ENCODE measurements at regions not wholly inside any gene's neighbourhood (a gene's known extent, or its start where the extent isn't known, plus 50 kb on each side); places are given as distances from the start of the nearest gene placed in this dataset.
"Not testable (repeated sequence)": the region's sequence is repeated elsewhere in the genome, so short reads cannot be mapped to it uniquely, and the experiment has no call there.

DNA sequence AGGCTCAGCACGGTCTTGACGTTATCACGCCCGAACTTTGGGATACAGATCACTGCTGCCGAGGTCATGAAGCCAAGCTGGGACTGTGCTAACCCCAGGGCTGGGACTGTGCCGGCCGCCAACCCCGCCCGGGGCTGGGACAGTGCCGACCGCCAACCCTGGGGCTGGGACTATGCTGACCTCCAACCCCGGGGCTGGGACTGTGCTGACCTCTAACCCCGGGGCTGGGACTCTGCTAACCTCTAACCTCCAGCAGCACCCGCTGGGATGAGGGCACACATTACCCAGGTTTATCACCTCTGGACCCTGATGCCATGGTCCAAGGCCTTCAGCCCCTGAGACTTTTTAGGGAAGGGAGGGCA is 129.7 kb downstream of the IGLL1 start:
- H3K4me3 Mint-ChIP-seq, result no peak overlapping the region
- H3K4me1 Mint-ChIP-seq, result no peaks in the 10 kb centered on the region
- H3K9me3 Mint-ChIP-seq, result peaks cover 9% of the 10 kb centered on the region

DNA sequence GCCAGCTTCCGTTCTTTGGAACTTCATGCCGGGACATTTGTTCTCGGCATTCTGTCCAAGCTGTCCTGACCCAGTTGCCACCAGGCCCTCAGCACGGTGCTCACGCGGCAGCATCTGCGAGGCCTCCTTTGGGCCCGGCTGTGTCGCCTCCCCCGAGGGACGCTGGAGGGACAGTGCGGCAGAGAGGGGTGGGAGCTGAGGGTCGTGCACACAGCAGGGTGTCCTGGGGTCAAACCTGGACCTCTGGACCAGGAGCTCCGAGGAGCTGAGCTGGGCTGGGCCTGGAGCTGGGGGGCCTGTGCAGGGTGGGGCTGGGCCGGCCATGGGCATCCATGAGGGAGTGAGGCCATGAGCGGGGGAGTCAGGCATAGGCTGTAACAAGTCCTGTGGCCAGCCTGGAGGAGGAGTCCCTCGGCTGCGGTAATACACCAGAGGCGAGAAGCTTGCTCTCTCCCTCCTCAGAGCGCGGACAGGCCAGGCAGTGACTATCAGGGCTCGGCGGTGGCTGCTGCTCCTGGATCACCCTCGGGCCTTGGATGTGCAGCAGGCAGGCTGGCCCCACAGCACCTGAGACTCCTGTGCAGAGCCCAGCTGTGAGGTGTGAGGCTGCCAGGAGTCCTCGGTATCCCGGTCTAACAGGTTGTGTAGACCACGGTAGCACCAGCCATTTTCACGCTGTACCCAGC is 130.2 kb downstream of the IGLL1 start:
- H3K27ac Mint-ChIP-seq (ENCODE audit: unreplicated experiment); H3K27me3 Mint-ChIP-seq (ENCODE audit: low read depth); H3K36me3 Mint-ChIP-seq (ENCODE audit: low read depth); H3K4me3 Mint-ChIP-seq; H3K4me1 Mint-ChIP-seq; DNase-seq (ENCODE audit: low read depth, low spot score): not testable (repeated sequence)
- peaks cover 11% of the 10 kb centered on the region for H3K9me3 Mint-ChIP-seq

More for the DNA sequence above, 129.7 kb downstream of the IGLL1 start:
- Mint-ChIP-seq H3K27me3 (ENCODE audit: low read depth) (peaks cover 4% of the 10 kb centered on the region), H3K36me3 (ENCODE audit: low read depth) (peaks cover 8% of the 10 kb centered on the region), H3K27ac (ENCODE audit: unreplicated experiment) (no peak overlapping the region)
- no peak for TF ChIP-seq CTCF (conservative IDR thresholded peaks at IDR 0.05)
- no peak for DNase-seq (ENCODE audit: low read depth, low spot score)

DNA sequence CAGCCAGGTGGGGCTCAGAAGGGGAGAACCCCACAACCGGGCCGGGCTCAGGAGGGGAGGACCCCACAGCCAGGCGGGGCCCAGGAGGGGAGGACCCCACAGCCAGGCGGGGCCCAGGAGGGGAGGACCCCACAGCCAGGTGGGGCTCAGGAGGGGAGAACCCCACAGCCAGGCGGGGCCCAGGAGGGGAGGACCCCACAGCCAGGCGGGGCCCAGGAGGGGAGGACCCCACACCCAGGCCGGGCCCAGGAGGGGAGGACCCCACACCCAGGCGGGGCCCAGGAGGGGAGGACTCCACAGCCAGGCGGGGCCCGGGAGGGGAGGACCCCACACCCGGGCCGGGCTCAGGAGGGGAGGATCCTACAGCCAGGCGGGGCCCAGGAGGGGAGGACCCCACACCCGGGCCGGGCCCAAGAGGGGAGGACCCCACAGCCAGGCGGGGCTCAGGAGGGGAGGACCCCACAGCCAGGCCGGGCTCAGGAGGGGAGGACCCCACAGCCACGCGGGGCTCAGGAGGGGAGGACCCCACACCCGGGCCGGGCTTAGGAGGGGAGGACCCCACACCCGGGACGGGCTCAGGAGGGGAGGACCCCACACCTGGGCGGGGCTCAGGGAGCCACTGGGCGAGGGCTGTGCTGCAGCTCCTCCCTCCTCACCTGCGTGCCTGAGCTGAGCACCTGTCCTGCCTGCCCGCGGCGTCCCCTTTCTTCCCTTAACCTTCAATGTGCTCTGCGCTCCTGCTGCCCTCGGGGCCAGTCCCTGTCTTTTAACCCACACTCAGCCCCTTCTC is 131.4 kb downstream of the IGLL1 start:
- not testable (repeated sequence) for H3K4me1 Mint-ChIP-seq; DNase-seq (ENCODE audit: low read depth, low spot score); H3K4me3 Mint-ChIP-seq; H3K27ac Mint-ChIP-seq (ENCODE audit: unreplicated experiment); H3K27me3 Mint-ChIP-seq (ENCODE audit: low read depth); H3K36me3 Mint-ChIP-seq (ENCODE audit: low read depth)
- H3K9me3 Mint-ChIP-seq, result peaks cover 14% of the 10 kb centered on the region

DNA sequence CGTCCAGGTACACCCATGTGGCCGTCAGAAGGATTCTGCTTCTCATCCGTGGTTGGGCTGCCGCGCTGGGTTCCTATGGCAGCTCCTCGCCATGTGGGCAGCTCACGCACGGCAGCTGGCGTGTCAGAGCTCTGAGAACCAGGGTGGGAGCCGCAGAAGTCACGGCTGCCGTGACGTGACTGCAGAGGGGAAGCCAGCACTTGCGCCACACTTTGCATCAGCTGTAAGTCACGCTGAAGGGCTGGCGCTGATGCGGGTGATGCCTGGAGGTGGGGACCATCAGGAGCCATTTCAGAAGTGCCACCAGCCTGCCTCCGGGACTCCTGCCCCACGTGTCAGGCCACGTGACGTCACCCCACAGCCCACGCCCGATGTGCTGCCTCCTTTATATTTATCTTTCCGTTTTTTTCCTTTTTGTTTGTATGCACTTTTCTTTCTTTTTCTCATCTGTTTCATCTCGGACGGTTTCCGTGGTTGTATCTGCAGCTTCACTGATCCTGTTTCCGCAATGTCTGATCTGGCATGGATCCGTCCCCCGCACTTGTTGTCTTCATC is 133.2 kb downstream of the IGLL1 start:
- DNase-seq (ENCODE audit: low read depth, low spot score), result no peak
- Mint-ChIP-seq H3K4me1 (no peaks in the 10 kb centered on the region), H3K27me3 (ENCODE audit: low read depth) (no peaks in the 10 kb centered on the region), H3K9me3 (peaks cover 14% of the 10 kb centered on the region), H3K36me3 (ENCODE audit: low read depth) (peaks cover 8% of the 10 kb centered on the region), H3K4me3 (no peak overlapping the region), H3K27ac (ENCODE audit: unreplicated experiment) (no peak overlapping the region)
- no peak for TF ChIP-seq CTCF (conservative IDR thresholded peaks at IDR 0.05)

DNA sequence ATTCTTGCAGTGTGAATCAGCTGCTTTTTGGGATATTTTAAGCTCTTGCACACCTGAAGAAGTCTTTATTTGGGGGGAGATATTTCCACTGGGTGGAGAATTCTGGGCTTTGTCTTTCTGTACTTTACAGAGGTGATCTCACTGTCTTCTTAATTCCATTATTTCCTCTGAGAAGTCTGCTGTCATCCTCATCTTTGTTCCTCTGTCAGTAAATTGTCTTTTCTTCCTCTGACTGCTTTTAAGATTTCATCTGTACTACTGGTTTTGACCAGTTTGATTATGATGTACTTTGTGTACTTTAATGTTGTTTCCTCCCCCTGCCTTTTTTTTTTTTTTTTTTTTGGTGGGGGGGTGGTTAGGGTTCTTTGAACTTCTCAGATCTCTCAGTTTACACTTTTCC is 133.9 kb downstream of the IGLL1 start:
- not testable (repeated sequence) for DNase-seq (ENCODE audit: low read depth, low spot score); H3K27me3 Mint-ChIP-seq (ENCODE audit: low read depth); H3K4me3 Mint-ChIP-seq; H3K36me3 Mint-ChIP-seq (ENCODE audit: low read depth); H3K27ac Mint-ChIP-seq (ENCODE audit: unreplicated experiment); H3K4me1 Mint-ChIP-seq
- H3K9me3 Mint-ChIP-seq, result peaks cover 14% of the 10 kb centered on the region

DNA sequence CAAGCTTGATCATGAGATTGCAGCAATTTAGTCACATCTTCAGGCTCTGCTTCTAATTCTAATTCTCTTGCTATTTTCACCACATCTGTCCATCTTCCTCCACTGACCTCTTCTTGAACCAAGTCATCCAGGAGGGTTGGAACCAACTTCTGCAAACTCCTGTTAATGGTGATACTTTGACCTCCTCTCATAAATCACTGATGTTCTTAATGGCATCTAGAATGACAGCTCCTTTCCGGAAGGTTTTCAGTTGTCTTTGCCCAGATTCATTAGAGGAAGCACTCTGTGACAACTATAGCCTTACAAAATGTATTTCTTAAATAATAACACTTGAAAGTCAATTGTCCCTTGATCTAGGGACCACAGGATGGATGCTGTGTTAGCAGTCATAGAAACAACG is 136.2 kb downstream of the IGLL1 start:
- H3K27me3 Mint-ChIP-seq (ENCODE audit: low read depth); DNase-seq (ENCODE audit: low read depth, low spot score); H3K27ac Mint-ChIP-seq (ENCODE audit: unreplicated experiment); H3K36me3 Mint-ChIP-seq (ENCODE audit: low read depth); H3K4me1 Mint-ChIP-seq; H3K4me3 Mint-ChIP-seq: not testable (repeated sequence)
- peaks cover 14% of the 10 kb centered on the region for H3K9me3 Mint-ChIP-seq

- H3K4me3 Mint-ChIP-seq; H3K9me3 Mint-ChIP-seq; H3K27ac Mint-ChIP-seq (ENCODE audit: unreplicated experiment); H3K4me1 Mint-ChIP-seq; H3K27me3 Mint-ChIP-seq (ENCODE audit: low read depth); H3K36me3 Mint-ChIP-seq (ENCODE audit: low read depth); DNase-seq (ENCODE audit: low read depth, low spot score): not testable (repeated sequence)
Observed at GRCh38 chr22:23439581-23439980, 140.5 kb downstream of the IGLL1 start.

DNA sequence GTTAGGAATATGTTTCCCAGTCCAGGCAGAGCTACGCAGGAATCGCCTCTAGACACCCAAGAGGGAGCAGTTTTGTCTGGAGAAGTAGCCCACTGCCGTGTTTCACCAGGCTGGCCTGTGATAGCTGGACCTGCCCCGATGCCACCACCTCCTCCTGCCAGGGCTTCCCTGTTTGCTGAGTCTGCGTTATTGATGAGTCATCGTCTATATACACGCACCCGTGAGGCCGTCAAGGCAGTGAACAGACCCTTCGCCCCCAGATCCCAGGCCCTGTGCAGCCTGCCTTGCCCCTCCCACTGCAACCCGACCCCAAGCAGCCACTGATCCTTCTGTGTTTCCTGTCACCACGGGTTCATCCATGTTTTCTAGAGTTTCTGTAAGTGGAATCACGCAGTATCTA is 141.9 kb downstream of the IGLL1 start:
- Mint-ChIP-seq H3K27me3 (ENCODE audit: low read depth) (no peaks in the 10 kb centered on the region), H3K4me1 (peaks cover 16% of the 10 kb centered on the region), H3K36me3 (ENCODE audit: low read depth) (no peaks in the 10 kb centered on the region), H3K4me3 (no peak overlapping the region), H3K27ac (ENCODE audit: unreplicated experiment) (no peak overlapping the region), H3K9me3 (no peaks in the 10 kb centered on the region)
- no peak for TF ChIP-seq CTCF (conservative IDR thresholded peaks at IDR 0.05)
- DNase-seq (ENCODE audit: low read depth, low spot score), result no peak

Measured in neural crest cell (in vitro differentiated cells).